Testis (tissue), 2 donors: ENCODE measurements at regions not wholly inside any gene's neighbourhood (a gene's known extent, or its start where the extent isn't known, plus 50 kb on each side); places are given as distances from the start of the nearest gene placed in this dataset.

Experiments used
- CTCF ChIP-seq, 3 experiments: fragments of 450-650 bp in 2 of 3; fragments of 200-600 bp in 1 of 3; sonication (generic) in 1 of 3; IDR thresholded peaks; one replicate each; pipeline ENCODE4 v1.5.1; 2016 to 2019; ENCODE audit warnings: antibody characterized with exemption in 3 of 3, mild to moderate bottlenecking in 2 of 3, moderate library complexity in 1 of 3
- POLR2A ChIP-seq: fragments of 450-650 bp; IDR thresholded peaks from one replicate; pipeline ENCODE4 v1.6.1; 2017; ENCODE audit warnings: antibody characterized with exemption, mild to moderate bottlenecking, moderate library complexity

DNA sequence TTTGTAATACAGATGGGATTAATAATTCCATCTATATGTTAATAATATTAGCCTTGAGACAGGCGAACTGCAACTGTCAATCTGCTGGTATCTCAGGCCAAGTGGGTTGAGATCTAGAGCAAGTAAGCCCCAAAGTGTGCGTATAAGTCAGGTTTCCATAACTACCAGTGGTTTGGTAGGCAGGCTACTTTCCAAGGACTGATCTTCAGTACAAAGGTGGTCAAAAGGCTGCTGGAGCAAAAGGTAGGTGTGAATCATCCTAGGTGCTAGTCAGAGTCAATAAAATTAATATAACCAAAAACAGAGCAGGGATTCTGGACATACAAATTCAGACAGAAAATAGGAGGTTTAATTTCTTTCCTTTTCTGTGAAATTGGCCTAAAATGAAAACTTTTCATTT is 328.0 kb downstream of the TGFB2 start:
- TF ChIP-seq CTCF (IDR thresholded peaks at IDR 0.05) (no peak), POLR2A (no peak)
